Thoracic aorta (tissue), 2 donors: ENCODE measurements at regions not wholly inside any gene's neighbourhood (a gene's known extent, or its start where the extent isn't known, plus 50 kb on each side); places are given as distances from the start of the nearest gene placed in this dataset.

Source experiments
- ATAC-seq: fragments of 150-250 bp; one replicate; pipeline ENCODE4 v1.8.0; 2017; ENCODE audit warnings: low read depth; ENCODE audit not compliant: insufficient number of reproducible peaks, low FRiP score
- DNase-seq: peaks from one replicate; pipeline ENCODE4 v3.0.0-alpha.2; 2020; ENCODE audit warnings: low spot score
- H3K27ac ChIP-seq, 2 donors: fragments of 200-600 bp; sonication (generic); 1 replicate in 1 of 2; 2 replicates in 1 of 2; pipeline ENCODE4 v1.5.1; 2016; ENCODE audit warnings: mild to moderate bottlenecking in 2 of 2, moderate library complexity in 2 of 2
- H3K27me3 ChIP-seq: fragments of 200-600 bp; sonication (generic); replicated peaks from 2 replicates; pipeline ENCODE4 v1.6.0; 2016; ENCODE audit warnings: mild to moderate bottlenecking; ENCODE audit not compliant: insufficient read depth
- H3K36me3 ChIP-seq: fragments of 200-600 bp; sonication (generic); one replicate; pipeline ENCODE4 v1.5.1; 2016
- H3K4me1 ChIP-seq, 2 donors: fragments of 200-600 bp; sonication (generic); 1 replicate in 1 of 2; 2 replicates in 1 of 2; pipeline versions ENCODE4 v1.5.1 to v1.6.0; 2016; ENCODE audit warnings: low read depth in 2 of 2, mild to moderate bottlenecking in 1 of 2; ENCODE audit not compliant: control insufficient read depth in 1 of 2
- H3K4me3 ChIP-seq: fragments of 200-600 bp; sonication (generic); 2 replicates; pipeline ENCODE4 v1.5.1; 2016; ENCODE audit warnings: mild to moderate bottlenecking
- H3K9me3 ChIP-seq: fragments of 200-600 bp; sonication (generic); 2 replicates; pipeline ENCODE4 v1.5.1; 2016
- TF ChIP-seq, protein P1 (sequence below): fragments of 200-600 bp; sonication (generic); IDR thresholded peaks from one replicate; pipeline ENCODE4 v1.5.1; 2019; ENCODE audit warnings: antibody characterized with exemption

DNA sequence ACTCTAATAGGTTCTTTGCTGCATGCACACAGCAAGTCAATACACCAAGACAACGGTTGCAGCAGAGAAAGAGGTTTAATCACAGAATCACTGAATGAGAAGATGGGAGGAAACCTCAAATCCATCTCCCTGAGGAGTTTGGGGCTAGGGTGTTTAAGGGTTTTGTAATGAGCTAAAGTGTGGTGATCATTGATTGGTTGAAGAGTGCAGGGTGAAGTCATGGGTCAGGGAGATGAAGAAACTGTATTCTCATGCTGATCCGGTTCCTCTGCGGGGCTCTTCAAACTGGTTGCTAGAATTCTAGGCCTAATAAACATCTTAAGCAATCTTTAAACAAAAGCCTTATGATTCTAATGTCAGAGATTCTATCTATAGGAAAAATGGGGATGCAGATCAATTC, 432.5 kb upstream of the FAM47C start:
- H3K9me3 ChIP-seq = no peaks in the 10 kb centered on the region
- H3K27ac ChIP-seq = no peak overlapping the region
- no peaks in the 10 kb centered on the region for H3K4me1 ChIP-seq
- H3K4me3 ChIP-seq = no peak overlapping the region
- DNase-seq = no peak
- ATAC-seq = no peak
- H3K27me3 ChIP-seq = no peaks in the 10 kb centered on the region
- no peaks in the 10 kb centered on the region for H3K36me3 ChIP-seq
- TF ChIP-seq, protein P1, sequence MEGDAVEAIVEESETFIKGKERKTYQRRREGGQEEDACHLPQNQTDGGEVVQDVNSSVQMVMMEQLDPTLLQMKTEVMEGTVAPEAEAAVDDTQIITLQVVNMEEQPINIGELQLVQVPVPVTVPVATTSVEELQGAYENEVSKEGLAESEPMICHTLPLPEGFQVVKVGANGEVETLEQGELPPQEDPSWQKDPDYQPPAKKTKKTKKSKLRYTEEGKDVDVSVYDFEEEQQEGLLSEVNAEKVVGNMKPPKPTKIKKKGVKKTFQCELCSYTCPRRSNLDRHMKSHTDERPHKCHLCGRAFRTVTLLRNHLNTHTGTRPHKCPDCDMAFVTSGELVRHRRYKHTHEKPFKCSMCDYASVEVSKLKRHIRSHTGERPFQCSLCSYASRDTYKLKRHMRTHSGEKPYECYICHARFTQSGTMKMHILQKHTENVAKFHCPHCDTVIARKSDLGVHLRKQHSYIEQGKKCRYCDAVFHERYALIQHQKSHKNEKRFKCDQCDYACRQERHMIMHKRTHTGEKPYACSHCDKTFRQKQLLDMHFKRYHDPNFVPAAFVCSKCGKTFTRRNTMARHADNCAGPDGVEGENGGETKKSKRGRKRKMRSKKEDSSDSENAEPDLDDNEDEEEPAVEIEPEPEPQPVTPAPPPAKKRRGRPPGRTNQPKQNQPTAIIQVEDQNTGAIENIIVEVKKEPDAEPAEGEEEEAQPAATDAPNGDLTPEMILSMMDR = no peak

- no peaks in the 10 kb centered on the region for H3K36me3 ChIP-seq
- H3K27ac ChIP-seq = no peak overlapping the region
- ATAC-seq (no peak), DNase-seq (no peak)
- no peaks in the 10 kb centered on the region for H3K9me3 ChIP-seq
- no peaks in the 10 kb centered on the region for H3K4me1 ChIP-seq
- no peaks in the 10 kb centered on the region for H3K27me3 ChIP-seq
- TF ChIP-seq, protein P1 = no peak
- H3K4me3 ChIP-seq = no peak overlapping the region
Observed at GRCh38 chrX:36577006-36577405, 431.2 kb upstream of the FAM47C start.

DNA sequence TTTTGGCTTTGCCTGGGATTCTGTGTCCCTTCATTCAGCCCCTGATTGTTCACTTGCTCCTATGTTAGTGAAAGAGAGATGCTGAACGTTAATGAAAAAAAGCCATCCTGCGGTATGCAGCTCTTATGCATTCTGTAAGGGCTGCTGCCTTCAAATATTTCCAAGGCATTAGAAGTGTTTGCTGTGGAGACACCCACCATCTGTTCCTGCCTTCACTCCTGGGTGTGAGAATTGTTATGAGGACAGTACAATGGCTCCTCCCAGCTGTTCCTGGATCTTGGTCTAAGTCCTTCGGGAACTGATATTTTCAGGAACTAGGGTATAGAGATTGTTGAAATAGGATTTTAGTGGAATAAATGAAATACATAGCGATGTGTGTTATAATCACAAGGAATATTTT, 427.1 kb upstream of the FAM47C start:
- TF ChIP-seq, protein P1 = no peak
- Histone ChIP-seq H3K36me3 (no peaks in the 10 kb centered on the region), H3K27me3 (no peaks in the 10 kb centered on the region), H3K4me1 (no peaks in the 10 kb centered on the region), H3K9me3 (no peaks in the 10 kb centered on the region), H3K27ac (no peak overlapping the region), H3K4me3 (no peak overlapping the region)
- no peak for DNase-seq
- no peak for ATAC-seq

DNA sequence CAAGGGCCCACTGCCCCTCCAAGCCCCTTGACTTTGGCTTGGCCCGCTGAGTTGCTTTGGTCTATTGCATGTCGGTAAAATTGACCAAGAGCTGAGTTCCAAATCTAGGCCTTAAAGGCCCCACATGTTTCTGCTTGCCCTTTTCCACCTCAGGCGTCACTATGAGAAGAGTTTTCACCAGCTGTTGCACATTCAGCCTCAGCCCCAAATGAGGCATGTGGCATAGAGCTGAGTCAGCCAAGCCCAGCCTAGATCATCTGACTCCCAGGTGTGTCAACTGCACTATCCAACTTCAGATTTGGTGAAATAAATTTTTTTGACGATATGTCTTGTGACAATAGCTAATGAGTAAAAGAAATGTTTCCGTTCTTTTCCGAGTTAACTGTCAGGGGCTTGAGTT, 424.5 kb upstream of the FAM47C start:
- Histone ChIP-seq H3K4me1 (no peaks in the 10 kb centered on the region), H3K9me3 (no peaks in the 10 kb centered on the region), H3K27ac (no peak overlapping the region), H3K36me3 (no peaks in the 10 kb centered on the region), H3K27me3 (no peaks in the 10 kb centered on the region), H3K4me3 (no peak overlapping the region)
- ATAC-seq (no peak), DNase-seq (no peak)
- TF ChIP-seq, protein P1 = no peak

- ATAC-seq (no peak), DNase-seq (no peak)
- TF ChIP-seq, protein P1 = no peak
- Histone ChIP-seq H3K36me3 (no peaks in the 10 kb centered on the region), H3K27me3 (no peaks in the 10 kb centered on the region), H3K4me1 (no peaks in the 10 kb centered on the region), H3K9me3 (no peaks in the 10 kb centered on the region), H3K27ac (no peak overlapping the region), H3K4me3 (no peak overlapping the region)
Observed at GRCh38 chrX:36609616-36610585, 398.3 kb upstream of the FAM47C start.
